Peyer's patch (tissue), 4 donors: ENCODE measurements at regions not wholly inside any gene's neighbourhood (a gene's known extent, or its start where the extent isn't known, plus 50 kb on each side); places are given as distances from the start of the nearest gene placed in this dataset.

Experiments
- CTCF ChIP-seq, 6 experiments: fragments of 450-650 bp in 4 of 6; fragments of 200-600 bp in 2 of 6; sonication (generic) in 1 of 6; IDR thresholded peaks; one replicate each; pipeline ENCODE4 v1.5.1; 2017 to 2019; ENCODE audit warnings: antibody characterized with exemption in 6 of 6, mild to moderate bottlenecking in 3 of 6, moderate library complexity in 1 of 6
- POLR2A ChIP-seq, 2 donors: fragments of 450-650 bp; IDR thresholded peaks; one replicate each; pipeline ENCODE4 v1.5.1; 2017; ENCODE audit warnings: antibody characterized with exemption in 2 of 2, mild to moderate bottlenecking in 2 of 2, moderate library complexity in 2 of 2

- TF ChIP-seq POLR2A (IDR thresholded peaks at IDR 0.05) (no peak), CTCF (IDR thresholded peaks at IDR 0.05) (no peak)
These were observed 1038.2 kb downstream of the MCTP2 start for GRCh38 chr15:95269242-95270183.
